HG02623 (cell line): ENCODE measurements at regions not wholly inside any gene's neighbourhood (a gene's known extent, or its start where the extent isn't known, plus 50 kb on each side); places are given as distances from the start of the nearest gene placed in this dataset.

Experiments
- ATAC-seq: cut with Tn5 transposase; IDR thresholded peaks from one replicate; pipeline ENCODE4 v1.9.1; 2021; ENCODE audit warnings: moderate library complexity; ENCODE audit not compliant: unreplicated experiment

DNA sequence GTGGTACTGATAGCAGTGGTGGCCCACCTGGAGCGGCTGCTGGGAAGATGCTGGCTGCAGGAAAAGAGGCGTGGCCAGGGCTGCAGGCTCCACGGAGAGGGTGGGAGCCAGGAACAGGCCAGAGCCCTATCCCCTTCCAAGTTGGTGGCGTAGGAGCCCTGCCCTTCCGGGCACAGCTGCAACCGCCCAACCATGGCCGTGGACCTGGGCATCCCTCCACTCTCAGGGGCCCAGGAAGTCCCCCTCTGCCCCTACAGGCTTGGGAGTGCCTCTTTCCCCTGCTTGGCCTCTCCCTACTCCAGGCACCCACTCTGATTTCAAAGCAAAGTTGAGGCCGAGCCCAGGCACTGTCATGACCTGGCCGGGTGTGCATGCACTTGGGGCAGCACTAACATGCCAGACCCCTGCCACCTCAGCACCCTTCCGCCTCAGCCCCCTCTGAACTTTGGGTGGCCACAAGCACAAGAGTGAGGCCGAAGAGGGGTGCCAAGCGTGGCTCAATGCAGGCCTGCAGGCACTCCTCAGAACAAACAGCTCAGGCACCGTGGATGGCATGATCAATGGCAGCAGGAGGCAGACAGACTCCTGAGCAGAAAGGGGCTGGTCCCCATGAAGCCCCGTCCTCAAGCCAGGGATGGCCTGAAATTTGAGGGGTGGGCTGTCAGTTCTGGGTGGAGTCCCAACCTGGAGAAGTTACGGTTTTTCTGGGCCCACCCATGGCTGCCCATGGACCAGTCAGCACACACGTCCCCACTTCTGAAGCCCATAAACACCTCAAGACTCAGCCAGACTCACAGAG is 164.9 kb upstream of the PRNP start:
- ATAC-seq: no peak

DNA sequence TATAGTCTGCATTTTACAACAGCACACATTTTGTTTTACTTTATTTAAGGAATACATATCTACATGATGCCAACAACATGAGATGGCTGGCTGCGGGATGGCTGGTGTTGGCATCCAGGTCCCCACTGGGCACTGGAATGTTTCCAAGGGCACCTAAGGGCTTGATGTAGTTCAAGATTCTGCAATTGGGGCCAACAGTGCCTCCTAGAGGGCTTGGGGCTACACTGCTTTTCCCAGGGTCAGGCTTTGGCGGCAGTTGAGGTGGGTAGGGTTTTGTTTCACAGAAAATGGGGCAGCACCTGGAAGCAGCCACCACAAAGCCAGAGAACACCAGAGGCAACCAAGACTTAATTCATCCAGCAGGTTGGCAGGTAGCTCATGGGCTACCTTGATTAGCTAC is 166.7 kb upstream of the PRNP start:
- ATAC-seq: no peak

DNA sequence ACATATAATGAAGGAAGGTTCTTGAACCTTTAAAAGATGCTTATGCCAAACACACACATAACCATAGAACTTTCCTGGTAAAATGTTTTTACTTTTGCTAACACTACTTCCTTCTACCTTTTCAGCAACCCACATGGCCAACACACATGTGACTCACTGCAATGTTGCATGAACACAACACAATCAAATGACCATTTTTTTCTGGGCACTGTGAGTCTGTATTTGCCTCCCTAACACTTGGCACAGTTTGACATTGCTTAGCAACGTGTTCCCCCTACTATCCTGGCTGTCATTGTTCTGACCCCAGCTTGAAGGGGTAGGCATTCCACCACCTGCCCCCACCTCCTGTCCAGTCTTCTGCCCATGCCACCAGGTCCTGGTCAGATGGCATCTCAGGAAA is 169.4 kb upstream of the PRNP start:
- no peak for ATAC-seq

DNA sequence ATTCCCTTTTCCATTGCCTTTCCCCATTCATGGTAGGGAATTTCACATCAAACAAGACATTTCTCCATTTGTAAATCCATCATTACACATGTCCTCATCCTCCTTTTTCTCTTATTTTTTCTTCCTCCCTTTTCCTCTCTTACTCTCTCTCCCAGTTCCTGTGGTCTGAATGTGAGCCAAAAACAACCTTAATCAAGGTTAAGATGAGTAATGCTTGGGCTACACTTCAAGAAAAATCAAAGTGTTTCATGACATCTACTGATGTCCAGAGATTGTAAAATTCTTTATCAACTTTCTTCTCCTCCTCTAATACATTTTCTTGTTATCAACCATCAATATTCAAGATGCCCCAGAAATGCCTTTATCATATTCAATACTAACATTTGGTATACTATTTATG is 172.5 kb upstream of the PRNP start:
- ATAC-seq: no peak

DNA sequence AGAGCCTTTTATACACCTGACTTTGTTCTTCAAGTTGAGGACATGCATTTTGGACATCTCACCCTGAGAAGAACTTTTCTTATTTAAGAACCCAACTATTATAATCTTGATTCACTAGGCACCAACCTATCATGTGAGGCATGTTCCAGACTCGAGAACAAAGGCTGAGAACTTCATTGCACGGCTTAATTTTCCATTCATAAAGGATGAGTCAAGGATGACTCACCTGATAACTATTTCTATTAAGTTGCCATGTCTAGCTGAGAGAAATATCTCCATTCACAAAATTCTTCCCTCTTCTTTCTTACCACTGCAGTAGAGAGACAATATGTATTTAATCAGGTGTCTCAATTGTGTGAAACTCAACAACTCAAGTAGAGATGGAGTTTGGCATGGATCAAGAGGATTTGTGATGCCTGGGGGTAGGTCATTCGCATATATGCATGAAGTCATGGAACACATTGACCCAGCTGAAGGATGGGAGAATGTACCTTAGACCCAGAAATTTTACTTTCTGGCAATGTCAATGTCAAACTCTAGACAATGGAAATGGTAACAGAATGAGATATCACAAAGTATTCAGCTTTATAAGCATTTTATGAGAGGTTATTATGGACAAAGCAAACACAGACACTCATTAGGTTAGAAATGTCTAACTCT is 173.2 kb upstream of the PRNP start:
- ATAC-seq: no peak

DNA sequence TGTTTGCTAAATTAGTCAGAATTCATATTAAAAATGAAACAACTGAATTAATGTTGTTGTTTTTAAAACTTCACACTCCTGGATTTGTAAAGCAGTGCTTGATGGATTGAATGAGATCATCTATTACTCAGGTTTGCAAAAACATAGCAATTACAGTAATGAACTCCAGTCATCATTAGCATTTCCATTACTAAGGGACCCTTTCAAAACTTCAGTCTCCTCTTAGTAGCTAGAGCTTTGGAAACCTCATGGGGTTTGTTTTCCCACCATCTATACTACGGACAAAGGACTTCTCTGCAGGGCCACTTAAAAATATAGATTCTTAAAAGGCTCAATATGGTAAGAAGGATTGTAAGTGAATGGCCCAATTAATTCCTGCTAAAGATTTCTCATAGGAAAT is 174.5 kb upstream of the PRNP start:
- ATAC-seq: no peak

DNA sequence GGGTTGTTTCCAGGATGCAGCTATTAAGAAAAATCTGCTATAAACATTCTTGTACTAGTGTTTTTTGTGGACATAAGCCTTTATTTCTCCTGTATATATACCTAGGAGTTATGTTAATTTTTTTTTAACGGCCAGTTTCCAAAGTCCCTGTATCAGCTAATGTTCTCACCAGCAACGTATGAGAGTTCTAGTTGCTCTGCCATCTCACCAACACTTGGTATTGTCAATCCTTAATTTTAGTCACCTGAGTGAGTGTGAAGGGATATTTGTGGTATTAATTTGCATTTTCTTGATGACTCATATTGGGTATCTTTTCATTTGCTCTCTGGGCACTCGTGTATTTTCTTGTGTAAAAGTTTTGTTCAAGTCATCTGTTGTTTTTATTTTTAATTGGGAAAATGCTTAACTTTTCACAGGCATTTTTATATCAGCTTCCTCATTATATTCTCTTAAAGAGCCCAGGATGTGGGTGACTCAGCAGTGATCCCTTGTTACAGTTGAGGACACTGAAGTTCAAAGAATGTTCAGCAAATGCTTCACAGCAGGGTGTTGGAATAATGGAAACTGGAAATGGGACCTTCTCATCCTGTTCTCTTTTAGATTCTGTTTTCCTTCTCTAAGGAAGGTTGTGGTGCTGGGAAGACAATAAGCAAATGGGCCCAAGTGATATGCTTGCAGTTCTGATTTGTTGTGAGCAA is 176.3 kb upstream of the PRNP start:
- ATAC-seq: no peak

DNA sequence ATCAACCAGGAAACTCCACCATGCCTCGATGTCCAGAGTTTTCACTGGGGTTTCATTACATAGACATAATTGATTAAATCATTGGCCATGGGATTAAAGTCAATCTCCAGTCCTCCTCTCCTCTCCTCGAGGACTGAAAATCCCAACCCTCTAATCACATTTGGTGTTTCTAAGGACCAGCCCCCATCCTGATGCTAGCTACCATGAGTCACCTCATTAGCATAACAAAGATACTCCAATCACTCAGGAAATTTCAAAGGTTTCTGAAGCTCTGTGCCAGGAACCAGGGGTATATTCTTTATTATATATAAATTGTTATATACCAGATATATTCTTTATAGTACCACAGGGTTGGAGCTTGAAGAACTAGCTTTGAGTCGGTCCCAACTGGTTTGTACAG is 177.5 kb upstream of the PRNP start:
- ATAC-seq: no peak

DNA sequence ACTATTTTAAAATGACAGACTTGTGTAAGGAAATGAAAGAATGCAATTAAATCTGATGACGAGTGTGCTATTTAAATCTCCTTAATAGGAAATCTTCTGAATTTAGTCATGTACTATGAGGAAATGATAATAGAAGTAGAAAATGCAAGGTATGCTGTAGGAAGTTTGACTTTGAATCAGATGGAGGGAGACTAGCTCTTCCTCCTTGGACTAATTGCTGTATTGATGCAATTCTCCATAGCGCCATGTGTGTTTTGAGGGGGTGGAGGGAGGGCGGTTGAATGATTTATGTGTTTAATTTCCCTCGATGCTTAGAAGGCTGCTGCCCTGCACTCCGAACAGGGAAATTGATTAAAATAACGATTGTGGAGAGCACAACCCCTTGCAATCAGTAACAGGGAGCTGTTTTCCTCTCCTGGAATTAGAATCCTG is 179.0 kb upstream of the PRNP start:
- no peak for ATAC-seq

DNA sequence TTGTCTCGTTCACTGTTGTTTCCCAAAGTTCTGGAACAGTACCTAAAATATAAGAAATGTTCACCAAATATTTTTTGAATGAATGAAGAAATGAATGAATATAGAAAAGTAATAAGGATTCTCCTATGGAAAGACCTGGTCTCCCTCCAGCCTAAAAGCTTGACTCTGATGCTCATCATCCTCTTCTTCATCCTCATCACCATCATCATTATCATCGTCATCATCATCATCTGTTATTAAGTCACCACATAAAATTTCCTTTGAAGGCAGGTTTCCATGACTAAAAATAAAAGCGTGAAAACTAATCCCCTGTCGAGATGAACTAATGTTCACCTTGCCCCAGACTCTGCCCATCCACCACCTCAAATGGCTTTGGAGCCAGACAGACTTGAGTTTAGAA is 181.4 kb upstream of the PRNP start:
- ATAC-seq: no peak

DNA sequence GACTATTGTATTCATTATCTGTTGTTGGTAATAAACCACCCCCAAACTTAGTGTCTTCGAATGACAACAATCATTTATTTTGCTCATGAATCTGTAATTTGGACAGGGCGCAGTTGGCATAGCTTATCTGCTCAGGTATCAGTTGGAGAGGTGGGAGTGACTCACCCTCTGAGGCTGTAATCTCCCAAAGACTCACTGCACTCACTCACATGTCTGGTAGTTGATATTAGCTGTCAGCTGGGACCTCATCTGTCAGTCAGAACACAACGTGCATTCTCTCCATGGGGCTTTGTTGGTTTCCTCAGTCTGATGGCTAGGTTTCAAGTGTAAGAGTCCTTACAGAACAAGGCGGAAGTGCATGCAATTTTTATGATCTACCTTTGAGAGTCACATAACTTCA is 183.5 kb upstream of the PRNP start:
- no peak for ATAC-seq

DNA sequence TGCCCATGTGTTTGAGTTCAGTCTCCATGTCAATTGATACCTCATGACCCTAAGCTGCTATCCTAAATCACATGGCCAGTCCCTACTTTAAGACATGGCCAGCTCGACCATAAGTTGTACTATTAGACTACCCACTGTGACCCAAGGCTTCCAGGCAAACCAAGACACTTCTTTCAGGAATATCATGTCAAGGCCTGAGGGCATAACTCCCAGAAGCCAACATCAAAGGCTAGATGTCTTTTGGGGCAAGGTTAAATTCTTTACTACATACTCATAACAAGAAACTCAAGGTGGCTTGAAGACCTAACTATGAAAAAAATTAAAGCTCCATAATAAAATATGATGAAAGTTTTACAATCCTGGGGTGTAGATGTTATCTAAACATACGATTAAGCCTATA is 192.9 kb upstream of the PRNP start:
- ATAC-seq: no peak

DNA sequence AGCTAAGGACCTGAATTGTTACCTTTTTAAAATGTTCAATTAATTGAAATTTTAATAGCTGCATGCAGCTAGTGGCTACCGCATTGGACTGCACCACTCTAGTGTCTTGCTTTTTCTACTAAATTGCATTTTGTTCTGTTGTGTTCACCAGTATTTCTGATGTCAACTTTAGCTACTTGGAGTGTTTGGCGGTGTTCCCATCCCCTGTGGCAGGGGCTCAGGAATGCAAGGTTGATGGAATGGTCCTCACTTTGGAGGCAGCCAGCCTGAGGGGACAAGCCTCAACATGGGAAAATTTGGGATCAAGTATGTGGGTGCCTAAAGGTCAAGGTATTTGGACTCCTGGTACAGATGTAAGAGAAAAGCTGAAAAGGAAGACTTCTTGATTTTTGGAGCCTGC is 194.6 kb upstream of the PRNP start:
- no peak for ATAC-seq

DNA sequence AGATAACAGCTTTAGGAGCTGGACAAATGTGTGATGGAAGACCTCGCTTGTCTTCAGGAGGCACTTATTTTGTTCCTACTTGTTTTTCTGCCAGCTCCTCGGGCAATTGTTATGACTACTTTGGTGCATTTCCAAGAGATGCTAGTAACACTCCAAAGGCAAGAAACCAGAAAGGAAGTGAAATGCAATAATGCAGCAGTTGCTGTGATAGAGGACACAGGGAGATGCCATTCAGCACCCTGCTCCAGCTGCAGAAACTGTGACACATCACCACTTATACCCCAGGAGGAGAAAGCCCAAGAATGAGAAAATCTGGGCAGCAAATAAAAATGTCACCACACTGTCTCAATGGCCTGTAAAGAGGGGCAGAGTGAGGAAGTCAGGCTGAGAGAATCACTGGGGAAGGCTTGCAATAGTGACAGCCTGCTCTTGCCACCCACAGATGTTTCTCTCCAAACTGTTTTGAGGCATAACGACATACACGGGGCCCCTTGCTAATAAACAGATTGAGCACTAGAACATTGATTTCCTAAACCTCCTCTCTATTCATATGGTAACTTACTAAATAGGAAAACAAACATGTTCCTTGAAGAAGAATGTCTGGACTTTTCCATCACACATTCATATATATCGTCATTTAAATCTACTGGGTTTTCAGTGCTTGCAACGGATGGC is 195.5 kb upstream of the PRNP start:
- no peak for ATAC-seq

DNA sequence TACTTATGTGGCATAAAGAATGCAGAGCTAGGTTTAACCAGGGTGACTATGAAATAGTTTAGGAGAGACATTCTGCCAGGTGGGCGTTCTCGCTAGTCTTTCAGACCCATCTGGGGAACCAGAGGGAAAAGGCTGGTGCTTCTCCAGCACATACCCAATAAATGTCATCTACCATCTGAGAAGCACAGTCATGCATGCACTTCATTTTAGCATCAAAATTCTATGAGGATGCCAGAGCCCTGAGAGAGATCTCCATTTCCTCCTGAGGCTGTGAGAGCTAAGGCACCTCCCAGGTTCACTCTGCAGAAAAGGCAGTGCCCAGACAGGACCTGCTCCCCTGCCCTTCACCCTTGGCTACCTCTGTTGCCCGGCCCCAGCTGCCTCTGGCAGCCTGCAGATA is 196.2 kb upstream of the PRNP start:
- no peak for ATAC-seq

DNA sequence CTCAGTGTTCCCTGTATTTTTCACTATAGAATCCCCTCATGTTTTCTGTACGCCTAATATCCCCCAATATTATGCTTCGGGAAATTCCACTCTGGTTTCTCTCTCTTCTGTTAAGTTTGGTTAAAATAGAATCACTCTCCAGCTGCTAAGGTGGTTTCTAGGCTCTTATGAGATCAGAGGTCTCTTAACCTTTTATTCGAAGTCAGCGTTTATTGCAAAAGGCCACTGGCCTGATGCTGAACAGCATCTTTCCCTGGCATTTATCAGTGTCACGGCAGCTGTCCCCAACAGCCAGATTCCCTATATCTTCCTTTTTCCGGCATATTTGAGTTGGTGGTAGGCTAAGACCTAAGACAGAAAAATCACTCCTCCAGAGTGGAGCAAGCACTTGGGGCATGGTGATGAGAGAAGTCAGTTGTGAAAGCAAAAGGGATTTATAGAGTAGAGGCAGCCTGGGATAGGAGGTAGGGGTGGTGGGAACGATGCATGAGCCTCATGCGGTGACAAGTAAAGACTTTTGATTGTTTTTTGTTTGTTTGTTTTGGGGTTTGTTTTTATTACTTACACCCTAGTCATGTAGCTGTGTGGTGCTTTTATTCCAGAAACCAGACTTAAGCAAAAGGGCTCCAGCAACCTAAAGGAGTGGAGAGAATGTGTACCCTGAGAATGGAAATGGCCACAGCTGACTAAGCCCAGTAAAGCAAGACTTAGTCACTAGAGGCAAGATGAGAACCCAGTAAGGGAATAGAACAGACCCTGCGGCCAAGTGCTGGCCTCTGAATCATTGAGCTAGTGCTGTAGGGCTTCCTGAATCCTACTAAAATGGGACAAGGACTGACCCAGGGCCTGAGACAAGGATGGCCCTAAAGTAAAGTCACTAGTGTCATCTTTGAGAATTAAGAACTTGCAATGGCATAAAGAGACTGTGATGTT is 197.6 kb upstream of the PRNP start:
- no peak for ATAC-seq

DNA sequence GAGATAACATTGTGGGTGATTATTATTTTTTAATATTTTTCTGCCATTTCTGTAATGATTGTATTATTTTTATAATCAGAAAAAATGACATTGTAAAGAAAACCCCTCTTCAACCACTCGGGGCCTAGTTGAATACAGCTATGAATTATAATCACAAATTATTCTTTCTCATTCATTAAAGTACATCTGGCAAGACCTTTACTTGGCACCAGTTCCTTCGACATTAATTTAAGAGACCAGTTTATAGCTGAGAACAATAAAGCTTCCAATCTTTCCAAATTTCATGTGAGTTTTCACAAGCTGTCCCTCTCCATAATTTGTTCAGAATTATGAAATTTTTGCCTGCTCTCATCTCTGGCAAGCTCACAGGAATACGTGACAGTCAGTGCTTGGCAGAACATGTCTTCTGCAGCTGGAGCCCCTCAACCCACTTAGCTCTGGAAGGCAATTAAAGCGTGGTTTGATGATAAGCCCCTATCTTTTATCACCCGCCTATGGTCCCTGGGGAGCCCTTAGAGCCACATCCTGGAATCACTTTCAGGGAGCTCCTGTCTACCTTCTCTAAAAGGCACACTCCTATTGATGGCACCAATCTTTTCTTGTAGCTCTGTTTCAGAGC is 201.8 kb upstream of the PRNP start:
- no peak for ATAC-seq

DNA sequence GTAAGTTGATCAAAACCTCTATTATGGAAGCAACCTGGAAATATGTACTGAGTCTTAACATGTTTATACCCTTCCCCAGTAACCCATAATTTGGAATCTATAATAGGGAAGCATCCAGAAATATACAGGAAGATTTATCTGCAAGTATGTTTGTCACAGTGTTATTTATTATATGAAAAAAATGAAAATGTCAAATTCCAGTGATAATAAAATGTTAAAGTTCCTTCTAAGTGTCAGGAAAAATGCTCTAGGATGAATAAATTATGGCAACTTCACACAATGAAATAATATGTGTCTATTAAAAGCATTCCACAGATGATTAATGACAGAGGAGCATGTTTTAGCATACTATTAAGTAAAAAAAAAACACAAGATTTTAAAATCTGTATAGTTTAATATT is 202.3 kb upstream of the PRNP start:
- no peak for ATAC-seq

DNA sequence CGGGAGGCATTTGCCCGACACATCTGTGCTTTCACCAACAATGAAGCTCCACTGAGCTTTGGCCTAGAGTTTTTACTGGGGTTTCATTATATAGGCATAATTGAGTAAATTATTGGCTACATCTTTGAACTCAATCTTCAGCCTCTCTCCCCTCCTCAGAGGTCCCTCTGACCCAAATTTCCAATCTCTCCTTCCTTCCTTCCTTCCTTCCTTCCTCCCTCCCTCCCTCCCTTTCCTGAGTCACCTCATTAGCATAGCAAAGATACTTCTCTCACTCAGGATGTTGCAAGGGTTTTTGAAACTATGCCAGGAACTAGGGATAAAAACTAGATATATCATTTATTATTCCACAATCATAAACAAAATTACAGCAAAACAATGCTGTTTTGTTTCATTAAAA is 202.8 kb upstream of the PRNP start:
- ATAC-seq: no peak

DNA sequence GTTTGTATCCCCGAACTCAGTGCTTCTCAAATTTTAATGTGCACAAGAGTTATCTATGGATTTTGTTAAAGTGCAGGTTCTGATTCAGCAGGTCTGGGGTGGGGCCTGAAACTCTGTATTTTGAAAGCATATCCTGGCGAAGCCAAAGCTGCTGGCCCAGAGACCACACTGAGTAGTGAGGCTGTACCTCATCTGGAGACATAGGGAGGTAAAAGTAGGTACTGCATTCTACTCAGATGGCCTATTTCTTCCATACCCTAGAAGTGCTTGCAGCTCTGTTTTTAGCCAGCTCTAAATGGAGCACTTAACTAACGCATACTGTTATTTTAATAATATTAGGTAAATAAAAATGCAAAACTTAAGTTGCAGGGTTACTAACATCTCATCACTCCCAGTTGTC is 206.2 kb upstream of the PRNP start:
- ATAC-seq: no peak
